Liver (tissue), 8 donors: ENCODE measurements at regions not wholly inside any gene's neighbourhood (a gene's known extent, or its start where the extent isn't known, plus 50 kb on each side); places are given as distances from the start of the nearest gene placed in this dataset.

Experiments
- DNase-seq: peaks from one replicate; pipeline ENCODE4 v3.0.0-alpha.2; 2017; ENCODE audit warnings: low spot score
- H3K27ac ChIP-seq, 2 donors: one replicate each; pipeline ENCODE4 v1.7.0; 2013; ENCODE audit warnings: inconsistent platforms in 2 of 2, low read length in 2 of 2, control low read depth in 1 of 2, low read depth in 1 of 2, mild to moderate bottlenecking in 1 of 2
- H3K27me3 ChIP-seq, 4 donors: one replicate each; pipeline versions ENCODE4 v1.6.1 to v1.7.0; 2013; ENCODE audit warnings: low read length in 3 of 4, inconsistent platforms in 1 of 4, mild to moderate bottlenecking in 1 of 4, moderate library complexity in 1 of 4; ENCODE audit not compliant: control insufficient read depth in 4 of 4, insufficient read depth in 4 of 4
- H3K36me3 ChIP-seq, 4 donors: one replicate each; pipeline versions ENCODE4 v1.6.1 to v1.7.0; 2013; ENCODE audit warnings: low read length in 3 of 4, mild to moderate bottlenecking in 3 of 4, low read depth in 1 of 4, moderate library complexity in 1 of 4; ENCODE audit not compliant: control insufficient read depth in 4 of 4, insufficient read depth in 3 of 4
- H3K4me1 ChIP-seq, 4 donors: one replicate each; pipeline versions ENCODE4 v1.6.1 to v1.7.0; 2013; ENCODE audit warnings: low read length in 3 of 4, mild to moderate bottlenecking in 3 of 4, moderate library complexity in 1 of 4; ENCODE audit not compliant: control insufficient read depth in 4 of 4, insufficient read depth in 4 of 4
- H3K4me3 ChIP-seq, 3 donors: one replicate each; pipeline versions ENCODE4 v1.6.1 to v1.7.0; 2013; ENCODE audit warnings: low read length in 3 of 3, control low read depth in 1 of 3, low read depth in 1 of 3, mild to moderate bottlenecking in 1 of 3
- H3K9ac ChIP-seq, 2 donors: one replicate each; pipeline ENCODE4 v1.7.0; 2013; ENCODE audit warnings: low read length in 2 of 2, mild to moderate bottlenecking in 2 of 2, moderate library complexity in 2 of 2, control low read depth in 1 of 2, low read depth in 1 of 2
- H3K9me3 ChIP-seq, 4 donors: one replicate each; pipeline versions ENCODE4 v1.6.1 to v1.7.0; 2013; ENCODE audit warnings: low read length in 3 of 4; ENCODE audit not compliant: control insufficient read depth in 4 of 4
- EGR1 ChIP-seq, 2 donors: IDR thresholded peaks; 2 replicates each; pipeline ENCODE4 v1.6.1; 2016 to 2018; ENCODE audit warnings: antibody characterized with exemption in 2 of 2, low read depth in 2 of 2
- FOXA1 ChIP-seq: IDR thresholded peaks from 2 replicates; pipeline ENCODE4 v1.6.1; 2016; ENCODE audit warnings: antibody characterized with exemption
- FOXA2 ChIP-seq: IDR thresholded peaks from 2 replicates; pipeline ENCODE4 v1.6.1; 2016; ENCODE audit warnings: antibody characterized with exemption
- GABPA ChIP-seq, 2 donors: IDR thresholded peaks in 1 of 2; conservative IDR thresholded peaks in 1 of 2; 2 replicates each; pipeline ENCODE4 v1.6.1; 2016; ENCODE audit warnings: antibody characterized with exemption in 2 of 2, mild to moderate bottlenecking in 1 of 2, moderate library complexity in 1 of 2
- HNF4A ChIP-seq, 2 donors: conservative IDR thresholded peaks; 2 replicates each; pipeline ENCODE4 v1.6.1; 2016; ENCODE audit warnings: antibody characterized with exemption in 2 of 2, mild to moderate bottlenecking in 2 of 2
- HNF4G ChIP-seq: IDR thresholded peaks from 2 replicates; pipeline ENCODE4 v1.6.1; 2016; ENCODE audit warnings: antibody characterized with exemption
- JUND ChIP-seq, 2 donors: IDR thresholded peaks; 2 replicates each; pipeline ENCODE4 v1.6.1; 2016; ENCODE audit warnings: antibody characterized with exemption in 2 of 2
- MAX ChIP-seq: IDR thresholded peaks from 2 replicates; pipeline ENCODE4 v1.6.1; 2016; ENCODE audit warnings: antibody characterized with exemption
- NR2F2 ChIP-seq: IDR thresholded peaks from 2 replicates; pipeline ENCODE4 v1.6.1; 2016; ENCODE audit warnings: antibody characterized with exemption
- RAD21 ChIP-seq, 2 donors: IDR thresholded peaks; 2 replicates each; pipeline ENCODE4 v1.6.1; 2016; ENCODE audit warnings: antibody characterized with exemption in 2 of 2, mild to moderate bottlenecking in 2 of 2
- RXRA ChIP-seq, 2 donors: IDR thresholded peaks; 2 replicates each; pipeline ENCODE4 v1.6.1; 2017 to 2018; ENCODE audit warnings: antibody characterized with exemption in 2 of 2, mild to moderate bottlenecking in 1 of 2
- SP1 ChIP-seq: IDR thresholded peaks from 2 replicates; pipeline ENCODE4 v1.6.1; 2018; ENCODE audit warnings: antibody characterized with exemption, mild to moderate bottlenecking
- TAF1 ChIP-seq: conservative IDR thresholded peaks from 2 replicates; pipeline ENCODE4 v1.6.1; 2016; ENCODE audit warnings: antibody characterized with exemption, mild to moderate bottlenecking
- YY1 ChIP-seq: IDR thresholded peaks from 2 replicates; pipeline ENCODE4 v1.6.1; 2016; ENCODE audit warnings: antibody characterized with exemption, mild to moderate bottlenecking
- WGBS: extraction: QIAGEN DNeasy Blood & Tissue Kit; methylation state at CpG from one replicate; pipeline ENCODE4 v1.1.7; 2013; 5-methylcytosine and 5-hydroxymethylcytosine counted together
- TF ChIP-seq, protein P1 (sequence below): fragments of 150-350 bp; IDR thresholded peaks from 2 replicates; pipeline ENCODE4 v1.5.1; 2017; ENCODE audit warnings: improper control_type of control experiment, low read depth, low read length; ENCODE audit not compliant: missing input control
- TF ChIP-seq, protein P2 (sequence below): IDR thresholded peaks from 2 replicates; pipeline ENCODE4 v1.6.1; 2016; ENCODE audit warnings: antibody characterized with exemption
- TF ChIP-seq, protein P3 (sequence below): IDR thresholded peaks from 2 replicates; pipeline ENCODE4 v1.6.1; 2016; ENCODE audit warnings: antibody characterized with exemption
- TF ChIP-seq, protein P4 (sequence below): IDR thresholded peaks from 2 replicates; pipeline ENCODE4 v1.6.1; 2016; ENCODE audit warnings: antibody characterized with exemption, mild to moderate bottlenecking
- donor health status: healthy.
- donor health status: healthy.
- donor health status: healthy.
- donor health status: healthy.
- donor health status: healthy.

GRCh38 chr2:66813525-66813924 lies 378.6 kb downstream of the MEIS1 start:
- peaks cover 0 to under 1% (median under 1%) of the 10 kb centered on the region in 4 donors for H3K9me3 ChIP-seq
- no peaks in the 10 kb centered on the region for H3K4me1 ChIP-seq
- no peak overlapping the region for H3K4me3 ChIP-seq
- no peak overlapping the region for H3K9ac ChIP-seq
- 50% methylated on average over 1 of the region's 1 CpG for WGBS
- DNase-seq: no peak
- H3K36me3 ChIP-seq: no peaks in the 10 kb centered on the region
- TF ChIP-seq TAF1 (no peak), FOXA1 (no peak), RAD21 (IDR thresholded peaks at IDR 0.05) (no peak)
- TF ChIP-seq, protein P1, sequence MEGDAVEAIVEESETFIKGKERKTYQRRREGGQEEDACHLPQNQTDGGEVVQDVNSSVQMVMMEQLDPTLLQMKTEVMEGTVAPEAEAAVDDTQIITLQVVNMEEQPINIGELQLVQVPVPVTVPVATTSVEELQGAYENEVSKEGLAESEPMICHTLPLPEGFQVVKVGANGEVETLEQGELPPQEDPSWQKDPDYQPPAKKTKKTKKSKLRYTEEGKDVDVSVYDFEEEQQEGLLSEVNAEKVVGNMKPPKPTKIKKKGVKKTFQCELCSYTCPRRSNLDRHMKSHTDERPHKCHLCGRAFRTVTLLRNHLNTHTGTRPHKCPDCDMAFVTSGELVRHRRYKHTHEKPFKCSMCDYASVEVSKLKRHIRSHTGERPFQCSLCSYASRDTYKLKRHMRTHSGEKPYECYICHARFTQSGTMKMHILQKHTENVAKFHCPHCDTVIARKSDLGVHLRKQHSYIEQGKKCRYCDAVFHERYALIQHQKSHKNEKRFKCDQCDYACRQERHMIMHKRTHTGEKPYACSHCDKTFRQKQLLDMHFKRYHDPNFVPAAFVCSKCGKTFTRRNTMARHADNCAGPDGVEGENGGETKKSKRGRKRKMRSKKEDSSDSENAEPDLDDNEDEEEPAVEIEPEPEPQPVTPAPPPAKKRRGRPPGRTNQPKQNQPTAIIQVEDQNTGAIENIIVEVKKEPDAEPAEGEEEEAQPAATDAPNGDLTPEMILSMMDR: no peak
- H3K27me3 ChIP-seq: peaks cover 0 to 2% (median 0%) of the 10 kb centered on the region in 4 donors
- H3K27ac ChIP-seq: no peak overlapping the region

DNA sequence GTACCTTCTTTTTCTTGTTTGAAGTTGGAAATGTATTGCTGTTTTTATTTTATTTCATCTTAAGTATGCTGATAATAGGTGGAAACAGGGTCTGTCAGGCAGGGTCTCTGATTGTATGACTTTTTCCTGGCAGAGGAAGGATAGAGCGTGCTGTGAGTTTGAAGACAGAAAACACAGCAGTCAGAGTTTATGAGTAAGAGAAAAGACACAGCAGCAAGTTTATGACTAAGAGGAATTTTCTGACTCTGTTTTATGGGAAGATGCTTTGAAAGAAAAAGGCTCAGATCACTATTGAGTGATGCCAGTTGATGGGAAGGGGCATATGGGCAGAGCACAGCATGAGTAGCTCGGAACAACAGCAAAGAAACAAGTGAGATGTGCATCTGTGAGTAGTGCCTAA lies 379.1 kb downstream of the MEIS1 start:
- Histone ChIP-seq H3K27ac (no peak overlapping the region), H3K4me3 (no peak overlapping the region), H3K36me3 (no peaks in the 10 kb centered on the region), H3K4me1 (no peaks in the 10 kb centered on the region), H3K9ac (no peak overlapping the region), H3K27me3 (peaks cover 0 to 2% (median 0%) of the 10 kb centered on the region in 4 donors), H3K9me3 (peaks cover 0 to 3% (median 1%) of the 10 kb centered on the region in 4 donors)
- DNase-seq: no peak
- TF ChIP-seq NR2F2: no peak
- TF ChIP-seq TAF1: no peak
- TF ChIP-seq FOXA1: no peak
- TF ChIP-seq GABPA (IDR thresholded peaks at IDR 0.05 in 1 of 2, conservative IDR thresholded peaks at IDR 0.05 in 1 of 2): no peak
- no peak for TF ChIP-seq HNF4A (conservative IDR thresholded peaks at IDR 0.05)
- TF ChIP-seq, protein P2, sequence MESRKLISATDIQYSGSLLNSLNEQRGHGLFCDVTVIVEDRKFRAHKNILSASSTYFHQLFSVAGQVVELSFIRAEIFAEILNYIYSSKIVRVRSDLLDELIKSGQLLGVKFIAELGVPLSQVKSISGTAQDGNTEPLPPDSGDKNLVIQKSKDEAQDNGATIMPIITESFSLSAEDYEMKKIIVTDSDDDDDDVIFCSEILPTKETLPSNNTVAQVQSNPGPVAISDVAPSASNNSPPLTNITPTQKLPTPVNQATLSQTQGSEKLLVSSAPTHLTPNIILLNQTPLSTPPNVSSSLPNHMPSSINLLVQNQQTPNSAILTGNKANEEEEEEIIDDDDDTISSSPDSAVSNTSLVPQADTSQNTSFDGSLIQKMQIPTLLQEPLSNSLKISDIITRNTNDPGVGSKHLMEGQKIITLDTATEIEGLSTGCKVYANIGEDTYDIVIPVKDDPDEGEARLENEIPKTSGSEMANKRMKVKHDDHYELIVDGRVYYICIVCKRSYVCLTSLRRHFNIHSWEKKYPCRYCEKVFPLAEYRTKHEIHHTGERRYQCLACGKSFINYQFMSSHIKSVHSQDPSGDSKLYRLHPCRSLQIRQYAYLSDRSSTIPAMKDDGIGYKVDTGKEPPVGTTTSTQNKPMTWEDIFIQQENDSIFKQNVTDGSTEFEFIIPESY: no peak
- TF ChIP-seq JUND (IDR thresholded peaks at IDR 0.05): no peak
- no peak for TF ChIP-seq SP1
- no peak for TF ChIP-seq MAX
- TF ChIP-seq RAD21 (IDR thresholded peaks at IDR 0.05): no peak
- TF ChIP-seq FOXA2: no peak
- TF ChIP-seq RXRA (IDR thresholded peaks at IDR 0.05): no peak
- TF ChIP-seq, protein P3, sequence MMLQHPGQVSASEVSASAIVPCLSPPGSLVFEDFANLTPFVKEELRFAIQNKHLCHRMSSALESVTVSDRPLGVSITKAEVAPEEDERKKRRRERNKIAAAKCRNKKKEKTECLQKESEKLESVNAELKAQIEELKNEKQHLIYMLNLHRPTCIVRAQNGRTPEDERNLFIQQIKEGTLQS: no peak
- TF ChIP-seq YY1: no peak
- TF ChIP-seq, protein P4, sequence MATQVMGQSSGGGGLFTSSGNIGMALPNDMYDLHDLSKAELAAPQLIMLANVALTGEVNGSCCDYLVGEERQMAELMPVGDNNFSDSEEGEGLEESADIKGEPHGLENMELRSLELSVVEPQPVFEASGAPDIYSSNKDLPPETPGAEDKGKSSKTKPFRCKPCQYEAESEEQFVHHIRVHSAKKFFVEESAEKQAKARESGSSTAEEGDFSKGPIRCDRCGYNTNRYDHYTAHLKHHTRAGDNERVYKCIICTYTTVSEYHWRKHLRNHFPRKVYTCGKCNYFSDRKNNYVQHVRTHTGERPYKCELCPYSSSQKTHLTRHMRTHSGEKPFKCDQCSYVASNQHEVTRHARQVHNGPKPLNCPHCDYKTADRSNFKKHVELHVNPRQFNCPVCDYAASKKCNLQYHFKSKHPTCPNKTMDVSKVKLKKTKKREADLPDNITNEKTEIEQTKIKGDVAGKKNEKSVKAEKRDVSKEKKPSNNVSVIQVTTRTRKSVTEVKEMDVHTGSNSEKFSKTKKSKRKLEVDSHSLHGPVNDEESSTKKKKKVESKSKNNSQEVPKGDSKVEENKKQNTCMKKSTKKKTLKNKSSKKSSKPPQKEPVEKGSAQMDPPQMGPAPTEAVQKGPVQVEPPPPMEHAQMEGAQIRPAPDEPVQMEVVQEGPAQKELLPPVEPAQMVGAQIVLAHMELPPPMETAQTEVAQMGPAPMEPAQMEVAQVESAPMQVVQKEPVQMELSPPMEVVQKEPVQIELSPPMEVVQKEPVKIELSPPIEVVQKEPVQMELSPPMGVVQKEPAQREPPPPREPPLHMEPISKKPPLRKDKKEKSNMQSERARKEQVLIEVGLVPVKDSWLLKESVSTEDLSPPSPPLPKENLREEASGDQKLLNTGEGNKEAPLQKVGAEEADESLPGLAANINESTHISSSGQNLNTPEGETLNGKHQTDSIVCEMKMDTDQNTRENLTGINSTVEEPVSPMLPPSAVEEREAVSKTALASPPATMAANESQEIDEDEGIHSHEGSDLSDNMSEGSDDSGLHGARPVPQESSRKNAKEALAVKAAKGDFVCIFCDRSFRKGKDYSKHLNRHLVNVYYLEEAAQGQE: no peak
- TF ChIP-seq, protein P1: no peak
- no peak for TF ChIP-seq HNF4G
- TF ChIP-seq EGR1 (IDR thresholded peaks at IDR 0.05; ENCODE audit: low read depth in 2 of 2): no peak
- 78% methylated on average over 2 of the region's 2 CpGs for WGBS
